CD4-positive, CD25-positive, alpha-beta regulatory T cell (primary cell): ENCODE measurements at regions not wholly inside any gene's neighbourhood (a gene's known extent, or its start where the extent isn't known, plus 50 kb on each side); places are given as distances from the start of the nearest gene placed in this dataset.
"Not testable (repeated sequence)": the region's sequence is repeated elsewhere in the genome, so short reads cannot be mapped to it uniquely, and the experiment has no call there.

Experiments
- ATAC-seq, 2 donors: fragments of 150-1000 bp; cut with Tn5 transposase; one replicate each; pipeline ENCODE4 v1.10.0; 2021; ENCODE audit warnings: low read depth in 2 of 2, moderate number of reproducible peaks in 2 of 2, moderate library complexity in 1 of 2
- DNase-seq, 3 donors: peaks; one replicate each; pipeline versions ENCODE4 v3.0.0 to v3.0.0-alpha.2; 2012 to 2022; ENCODE audit warnings: mixed read lengths in 1 of 3
- H3K27ac ChIP-seq: one replicate; pipeline ENCODE4 v1.7.0; 2013; ENCODE audit warnings: mild to moderate bottlenecking, low read length; ENCODE audit not compliant: insufficient read depth, poor library complexity, severe bottlenecking
- H3K27me3 ChIP-seq: one replicate; pipeline ENCODE4 v1.7.0; 2013; ENCODE audit warnings: low read length; ENCODE audit not compliant: control insufficient read depth, insufficient read depth
- H3K36me3 ChIP-seq: one replicate; pipeline ENCODE4 v1.7.0; 2013; ENCODE audit warnings: mild to moderate bottlenecking, low read length, moderate library complexity; ENCODE audit not compliant: control insufficient read depth, insufficient read depth
- H3K4me1 ChIP-seq: 2 replicates; pipeline ENCODE4 v1.7.0; 2013; ENCODE audit warnings: mild to moderate bottlenecking, low read length; ENCODE audit not compliant: insufficient read depth, control insufficient read depth, poor library complexity, severe bottlenecking
- H3K4me3 ChIP-seq: one replicate; pipeline ENCODE4 v1.7.0; 2013; ENCODE audit warnings: low read depth, mild to moderate bottlenecking, low read length, moderate library complexity
- H3K9me3 ChIP-seq, 2 experiments: 1 replicate in 1 of 2; 2 replicates in 1 of 2; pipeline ENCODE4 v1.7.0; 2013; ENCODE audit warnings: low read length in 2 of 2, mild to moderate bottlenecking in 1 of 2, moderate library complexity in 1 of 2; ENCODE audit not compliant: control insufficient read depth in 2 of 2
- H3K27ac Mint-ChIP-seq, 3 donors: one replicate each; pipeline ENCODE4 v1.8.0; 2020 to 2022; ENCODE audit warnings: mild to moderate bottlenecking in 3 of 3, mixed read lengths in 3 of 3, moderate library complexity in 2 of 3
- H3K27me3 Mint-ChIP-seq: one replicate; pipeline ENCODE4 v1.8.0; 2022; ENCODE audit warnings: mild to moderate bottlenecking, mixed read lengths
- H3K36me3 Mint-ChIP-seq: one replicate; pipeline ENCODE4 v1.8.0; 2020; ENCODE audit warnings: mixed read lengths
- H3K4me1 Mint-ChIP-seq, 4 donors: one replicate each; pipeline ENCODE4 v1.8.0; 2020 to 2022; ENCODE audit warnings: mixed read lengths in 4 of 4, mild to moderate bottlenecking in 1 of 4
- H3K4me3 Mint-ChIP-seq, 4 donors: one replicate each; pipeline ENCODE4 v1.8.0; 2020 to 2022; ENCODE audit warnings: mild to moderate bottlenecking in 4 of 4, mixed read lengths in 4 of 4, moderate library complexity in 3 of 4
- H3K9me3 Mint-ChIP-seq, 7 donors: one replicate each; pipeline ENCODE4 v1.8.0; 2020 to 2022; ENCODE audit warnings: mixed read lengths in 7 of 7, mild to moderate bottlenecking in 3 of 7, moderate library complexity in 2 of 7

GRCh38 chr7:142636751-142637150 is 112.5 kb upstream of the PRSS1 start:
- ATAC-seq (peak; percentile 69 to 73), DNase-seq (peak; percentile 38 to 65 (median 55))
- peak overlapping the region; percentile 86 for H3K4me3 ChIP-seq

GRCh38 chr7:142636107-142636506 is 113.2 kb upstream of the PRSS1 start:
- H3K36me3 ChIP-seq, H3K36me3 Mint-ChIP-seq, H3K4me1 ChIP-seq, H3K9me3 ChIP-seq, ATAC-seq, H3K27me3 Mint-ChIP-seq, H3K27ac ChIP-seq, H3K9me3 Mint-ChIP-seq, H3K27me3 ChIP-seq, DNase-seq: not testable (repeated sequence)
- H3K4me3 ChIP-seq: peak overlapping the region; percentile 7
- Mint-ChIP-seq H3K27ac (peak overlapping the region in 2 of 3 donors; percentile 36 to 99), H3K4me3 (peak overlapping the region in 3 of 4 donors; percentile 52 to 89 (median 85)), H3K4me1 (peaks cover 7 to 47% (median 25%) of the 10 kb centered on the region in 4 donors)

More at GRCh38 chr7:142636751-142637150, 112.5 kb upstream of the PRSS1 start:
- Mint-ChIP-seq H3K4me1 (peaks cover 7 to 53% (median 23%) of the 10 kb centered on the region in 4 donors), H3K9me3 (peaks cover 0 to 3% (median 0%) of the 10 kb centered on the region in 7 donors), H3K27ac (peak overlapping the region; percentile 95 to 100 (median 99)), H3K27me3 (no peaks in the 10 kb centered on the region), H3K4me3 (peak overlapping the region; percentile 85 to 97 (median 96)), H3K36me3 (no peaks in the 10 kb centered on the region)
- H3K9me3 ChIP-seq: no peaks in the 10 kb centered on the region
- no peaks in the 10 kb centered on the region for H3K36me3 ChIP-seq
- no peaks in the 10 kb centered on the region for H3K27me3 ChIP-seq
- H3K27ac ChIP-seq: peak overlapping the region; percentile 87
- H3K4me1 ChIP-seq: no peaks in the 10 kb centered on the region

- peak; percentile 64 to 72 for ATAC-seq
- Mint-ChIP-seq H3K27me3 (no peaks in the 10 kb centered on the region), H3K4me1 (peaks cover 7 to 32% (median 18%) of the 10 kb centered on the region in 4 donors), H3K9me3 (peaks cover 0 to 3% (median 0%) of the 10 kb centered on the region in 7 donors), H3K4me3 (peak overlapping the region in 1 of 4 donors; percentile 70), H3K27ac (peak overlapping the region; percentile 83 to 93 (median 92)), H3K36me3 (no peaks in the 10 kb centered on the region)
- Histone ChIP-seq H3K4me1 (no peaks in the 10 kb centered on the region), H3K4me3 (no peak overlapping the region), H3K9me3 (no peaks in the 10 kb centered on the region), H3K27ac (no peak overlapping the region), H3K36me3 (no peaks in the 10 kb centered on the region), H3K27me3 (no peaks in the 10 kb centered on the region)
- DNase-seq: peak; percentile 23 to 75 (median 72)
Measured at GRCh38 chr7:142632271-142633134, 116.8 kb upstream of the PRSS1 start.

- H3K27me3 Mint-ChIP-seq: no peaks in the 10 kb centered on the region
Measured at GRCh38 chr7:142629588-142630260, 119.5 kb upstream of the PRSS1 start.

GRCh38 chr7:142628945-142629344 is 120.3 kb upstream of the PRSS1 start:
- Mint-ChIP-seq H3K27me3 (no peaks in the 10 kb centered on the region), H3K27ac (no peak overlapping the region), H3K4me3 (no peak overlapping the region), H3K4me1 (peaks cover 7 to 23% (median 11%) of the 10 kb centered on the region in 4 donors), H3K36me3 (peaks cover 6% of the 10 kb centered on the region), H3K9me3 (peaks cover 0 to 3% (median 0%) of the 10 kb centered on the region in 7 donors)
- ATAC-seq: no peak
- no peaks in the 10 kb centered on the region for H3K27me3 ChIP-seq
- no peaks in the 10 kb centered on the region for H3K36me3 ChIP-seq
- H3K4me3 ChIP-seq: no peak overlapping the region
- DNase-seq: no peak
- H3K27ac ChIP-seq: no peak overlapping the region
- no peaks in the 10 kb centered on the region for H3K9me3 ChIP-seq
- no peaks in the 10 kb centered on the region for H3K4me1 ChIP-seq

More at GRCh38 chr7:142629588-142630260, 119.5 kb upstream of the PRSS1 start:
- H3K36me3 Mint-ChIP-seq: peaks cover 6% of the 10 kb centered on the region
- H3K36me3 ChIP-seq: no peaks in the 10 kb centered on the region
- no peak overlapping the region for H3K27ac ChIP-seq
- no peak overlapping the region for H3K4me3 ChIP-seq
- H3K4me3 Mint-ChIP-seq: no peak overlapping the region
- no peak for ATAC-seq
- DNase-seq: no peak
- no peaks in the 10 kb centered on the region for H3K27me3 ChIP-seq
- H3K4me1 Mint-ChIP-seq: peaks cover 7 to 28% (median 11%) of the 10 kb centered on the region in 4 donors
- H3K9me3 ChIP-seq: no peaks in the 10 kb centered on the region
- H3K9me3 Mint-ChIP-seq: peaks cover 0 to 3% (median 0%) of the 10 kb centered on the region in 7 donors
- H3K4me1 ChIP-seq: no peaks in the 10 kb centered on the region
- no peak overlapping the region for H3K27ac Mint-ChIP-seq

GRCh38 chr7:142627223-142627622 is 122.0 kb upstream of the PRSS1 start:
- H3K27me3 ChIP-seq, H3K27me3 Mint-ChIP-seq, ATAC-seq, H3K4me1 ChIP-seq, H3K36me3 Mint-ChIP-seq, DNase-seq, H3K9me3 ChIP-seq, H3K9me3 Mint-ChIP-seq, H3K27ac ChIP-seq, H3K36me3 ChIP-seq: not testable (repeated sequence)
- H3K4me1 Mint-ChIP-seq: peaks cover 3 to 17% (median 6%) of the 10 kb centered on the region in 4 donors
- H3K27ac Mint-ChIP-seq: peak overlapping the region in 1 of 3 donors; percentile 88
- H3K4me3 ChIP-seq: peak overlapping the region; percentile 48
- H3K4me3 Mint-ChIP-seq: peak overlapping the region in 3 of 4 donors; percentile 89 to 91 (median 91)

GRCh38 chr7:142626420-142627035 is 122.7 kb upstream of the PRSS1 start:
- peak overlapping the region; percentile 48 for H3K4me3 ChIP-seq
- Mint-ChIP-seq H3K27me3 (no peaks in the 10 kb centered on the region), H3K4me3 (peak overlapping the region; percentile 88 to 91 (median 90)), H3K36me3 (peaks cover 6% of the 10 kb centered on the region), H3K27ac (peak overlapping the region; percentile 84 to 94 (median 88)), H3K9me3 (peaks cover 0 to 3% (median 0%) of the 10 kb centered on the region in 7 donors), H3K4me1 (peaks cover 0 to 12% (median 2%) of the 10 kb centered on the region in 4 donors)
- ATAC-seq: peak; percentile 76 to 83
- H3K4me1 ChIP-seq: no peaks in the 10 kb centered on the region
- DNase-seq: peak; percentile 53 to 67 (median 67)
- no peaks in the 10 kb centered on the region for H3K36me3 ChIP-seq
- H3K27me3 ChIP-seq: no peaks in the 10 kb centered on the region
- H3K9me3 ChIP-seq: no peaks in the 10 kb centered on the region
- no peak overlapping the region for H3K27ac ChIP-seq
